ENCODE measurements at regions not wholly inside any gene's neighbourhood (a gene's known extent, or its start where the extent isn't known, plus 50 kb on each side); places are given as distances from the start of the nearest gene placed in this dataset.

DNA sequence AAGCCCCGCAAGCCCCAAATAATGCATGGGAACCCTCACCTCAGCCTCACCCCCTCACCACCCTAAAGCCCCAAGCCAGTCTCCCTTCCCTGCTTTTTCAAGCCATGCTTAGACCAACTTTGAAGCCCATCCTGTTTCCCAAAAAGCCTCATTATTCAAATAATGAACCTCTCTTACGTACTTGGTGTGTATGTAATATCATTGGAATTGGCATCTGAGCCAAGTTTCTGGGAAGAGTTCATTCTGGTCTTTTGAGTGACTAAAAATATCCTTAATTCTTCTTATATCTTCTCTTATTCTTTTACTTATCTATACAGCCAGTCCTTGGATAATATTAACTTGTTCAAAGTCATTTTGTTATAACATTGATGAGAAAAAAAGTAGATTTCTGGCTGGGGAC is 875.8 kb upstream of the SLIT2 start:
- H3K4me2 ChIP-seq (ENCODE audit: low read depth, low read length, poor library complexity, severe bottlenecking): no peak overlapping the region
- no peaks in the 10 kb centered on the region for H3F3A ChIP-seq (ENCODE audit: low read depth)
- no peaks in the 10 kb centered on the region for H3K79me2 ChIP-seq (ENCODE audit: insufficient read depth, low read length)
- no peak overlapping the region for H2AFZ ChIP-seq (ENCODE audit: low read length)
- H4K20me1 ChIP-seq (ENCODE audit: insufficient read depth, low read length, poor library complexity, severe bottlenecking): no peaks in the 10 kb centered on the region
- H3K9me2 ChIP-seq (replicated peaks; ENCODE audit: low read depth, low read length): no peaks in the 10 kb centered on the region
- H3K4me1 ChIP-seq (ENCODE audit: insufficient read depth, low read length, poor library complexity, severe bottlenecking): no peaks in the 10 kb centered on the region
- H3K36me3 ChIP-seq (ENCODE audit: insufficient read depth, low read length): no peaks in the 10 kb centered on the region
- no peak overlapping the region for H3K9ac ChIP-seq (ENCODE audit: low read depth, low read length, poor library complexity, severe bottlenecking)
- no peaks in the 10 kb centered on the region for H3K9me3 ChIP-seq (ENCODE audit: insufficient read depth, low read depth, low read length)
- no peak overlapping the region for H3K4me3 ChIP-seq (ENCODE audit: low read length, poor library complexity, severe bottlenecking)
- H3K27me3 ChIP-seq (ENCODE audit: insufficient read depth, low read length, poor library complexity, severe bottlenecking): no peaks in the 10 kb centered on the region
- TF ChIP-seq CTCF (conservative IDR thresholded peaks at IDR 0.05; ENCODE audit: low read length): no peak
- TF ChIP-seq EZH2phosphoT487 (IDR thresholded peaks at IDR 0.05; ENCODE audit: borderline replicate concordance): no peak

DNA sequence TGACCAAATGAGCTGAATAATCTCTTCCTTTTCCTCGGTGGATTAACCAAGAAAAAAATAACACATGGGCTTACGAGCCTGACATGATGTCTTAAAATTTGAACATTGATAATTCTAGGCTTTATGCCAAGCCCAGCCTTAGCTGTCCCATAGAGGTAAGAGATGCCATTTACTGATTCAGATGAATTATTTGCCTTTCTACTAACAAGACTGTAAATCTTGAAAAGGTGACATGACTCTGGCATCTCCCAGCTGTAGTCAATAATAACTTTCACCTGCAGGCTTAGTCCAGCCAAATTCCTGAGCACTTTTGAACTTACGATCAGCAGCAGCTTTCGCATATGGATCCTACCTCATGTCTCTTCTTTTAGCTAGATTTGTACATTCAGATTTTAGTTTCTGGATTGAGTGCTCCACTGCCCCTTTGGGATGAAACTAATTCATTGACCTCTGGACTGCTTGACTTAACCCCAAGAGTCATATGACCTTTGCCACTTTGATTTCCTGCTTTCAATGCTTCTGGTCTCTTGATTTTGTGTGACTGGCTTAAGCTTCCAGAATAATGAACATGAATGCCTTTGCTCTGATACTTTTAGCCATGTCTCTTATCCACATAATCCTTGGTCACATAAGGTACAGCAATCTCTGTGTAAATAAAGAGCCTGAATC is 876.4 kb upstream of the SLIT2 start:
- Histone ChIP-seq H3K9me3 (ENCODE audit: insufficient read depth, low read depth, low read length) (no peaks in the 10 kb centered on the region), H3K79me2 (ENCODE audit: insufficient read depth, low read length) (no peaks in the 10 kb centered on the region), H4K20me1 (ENCODE audit: insufficient read depth, low read length, poor library complexity, severe bottlenecking) (no peaks in the 10 kb centered on the region), H2AFZ (ENCODE audit: low read length) (no peak overlapping the region), H3K4me1 (ENCODE audit: insufficient read depth, low read length, poor library complexity, severe bottlenecking) (no peaks in the 10 kb centered on the region), H3K36me3 (ENCODE audit: insufficient read depth, low read length) (no peaks in the 10 kb centered on the region), H3F3A (ENCODE audit: low read depth) (no peaks in the 10 kb centered on the region), H3K9ac (ENCODE audit: low read depth, low read length, poor library complexity, severe bottlenecking) (no peak overlapping the region), H3K4me3 (ENCODE audit: low read length, poor library complexity, severe bottlenecking) (no peak overlapping the region), H3K27me3 (ENCODE audit: insufficient read depth, low read length, poor library complexity, severe bottlenecking) (no peaks in the 10 kb centered on the region), H3K4me2 (ENCODE audit: low read depth, low read length, poor library complexity, severe bottlenecking) (no peak overlapping the region), H3K9me2 (replicated peaks; ENCODE audit: low read depth, low read length) (no peaks in the 10 kb centered on the region)
- no peak for TF ChIP-seq CTCF (conservative IDR thresholded peaks at IDR 0.05; ENCODE audit: low read length)
- TF ChIP-seq EZH2phosphoT487 (IDR thresholded peaks at IDR 0.05; ENCODE audit: borderline replicate concordance): no peak

DNA sequence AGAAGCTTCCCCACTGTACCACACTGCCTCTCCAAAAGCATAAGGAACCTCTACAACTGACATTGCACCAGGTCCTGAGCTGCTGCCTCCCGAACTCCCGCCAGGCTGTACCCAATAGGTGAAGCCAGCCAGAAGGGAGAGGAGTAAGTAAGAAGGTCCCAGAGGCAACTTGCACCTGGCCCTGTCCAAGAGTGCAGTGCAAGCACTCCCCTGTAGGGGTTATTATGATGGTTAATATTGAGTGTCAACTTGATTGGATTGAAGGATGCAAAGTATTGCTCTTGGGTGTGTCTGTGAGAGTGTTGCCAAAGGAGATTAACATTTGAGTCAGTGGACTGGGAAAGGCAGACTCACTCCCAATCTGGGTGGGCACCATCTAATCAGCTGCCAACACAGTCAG is 879.3 kb upstream of the SLIT2 start:
- no peak overlapping the region for H2AFZ ChIP-seq (ENCODE audit: low read length)
- H3K9me3 ChIP-seq (ENCODE audit: insufficient read depth, low read depth, low read length): no peaks in the 10 kb centered on the region
- TF ChIP-seq EZH2phosphoT487 (IDR thresholded peaks at IDR 0.05; ENCODE audit: borderline replicate concordance) (no peak), CTCF (conservative IDR thresholded peaks at IDR 0.05; ENCODE audit: low read length) (no peak)
- H3K4me3 ChIP-seq (ENCODE audit: low read length, poor library complexity, severe bottlenecking): no peak overlapping the region
- H3K9ac ChIP-seq (ENCODE audit: low read depth, low read length, poor library complexity, severe bottlenecking): no peak overlapping the region
- H3K4me1 ChIP-seq (ENCODE audit: insufficient read depth, low read length, poor library complexity, severe bottlenecking): no peaks in the 10 kb centered on the region
- H4K20me1 ChIP-seq (ENCODE audit: insufficient read depth, low read length, poor library complexity, severe bottlenecking): no peaks in the 10 kb centered on the region
- no peaks in the 10 kb centered on the region for H3K9me2 ChIP-seq (replicated peaks; ENCODE audit: low read depth, low read length)
- no peaks in the 10 kb centered on the region for H3K27me3 ChIP-seq (ENCODE audit: insufficient read depth, low read length, poor library complexity, severe bottlenecking)
- no peaks in the 10 kb centered on the region for H3F3A ChIP-seq (ENCODE audit: low read depth)
- H3K36me3 ChIP-seq (ENCODE audit: insufficient read depth, low read length): no peaks in the 10 kb centered on the region
- no peaks in the 10 kb centered on the region for H3K79me2 ChIP-seq (ENCODE audit: insufficient read depth, low read length)
- no peak overlapping the region for H3K4me2 ChIP-seq (ENCODE audit: low read depth, low read length, poor library complexity, severe bottlenecking)

All from Loucy (cell line).